WTC11 (cell line): ENCODE measurements at regions not wholly inside any gene's neighbourhood (a gene's known extent, or its start where the extent isn't known, plus 50 kb on each side); places are given as distances from the start of the nearest gene placed in this dataset.

Experiments used
- ATAC-seq: fragments of 200-7000 bp; cut with Tn5 transposase; 2 replicates; pipeline ENCODE4 v1.10.0; 2021; ENCODE audit warnings: mild to moderate bottlenecking, moderate library complexity
- CTCF ChIA-PET: fragments of 300-600 bp; sonication (Branson Sonifier 250); formaldehyde crosslinking; loops from one replicate; lab custom pipeline; 2021; ENCODE audit warnings: antibody characterized with exemption; lab: Charles Lee
- POLR2A ChIA-PET: fragments of 350-600 bp; sonication (Branson Sonifier 250); formaldehyde crosslinking; loops from one replicate; lab custom pipeline; 2021; ENCODE audit warnings: antibody characterized with exemption; lab: Charles Lee
- DNase-seq: peaks from one replicate; pipeline ENCODE4 v3.0.0; 2021; ENCODE audit warnings: low spot score
- H3K27ac Mint-ChIP-seq: 2 replicates; pipeline ENCODE4 v1.8.0; 2021; ENCODE audit warnings: mixed read lengths
- H3K27me3 Mint-ChIP-seq: 2 replicates; pipeline ENCODE4 v1.8.0; 2021; ENCODE audit warnings: low read depth, mild to moderate bottlenecking, moderate library complexity, mixed read lengths
- H3K36me3 Mint-ChIP-seq: 2 replicates; pipeline ENCODE4 v1.8.0; 2021; ENCODE audit warnings: mixed read lengths
- H3K4me1 Mint-ChIP-seq: 2 replicates; pipeline ENCODE4 v1.8.0; 2022; ENCODE audit warnings: mixed read lengths
- H3K4me3 Mint-ChIP-seq: 2 replicates; pipeline ENCODE4 v1.8.0; 2021; ENCODE audit warnings: mild to moderate bottlenecking, moderate library complexity, mixed read lengths
- H3K9me3 Mint-ChIP-seq: 2 replicates; pipeline ENCODE4 v1.8.0; 2021; ENCODE audit warnings: mixed read lengths
- ATF1 ChIP-seq: sonication (generic); formaldehyde crosslinking; IDR thresholded peaks from 2 replicates; pipeline ENCODE4 v1.8.1; 2023; ENCODE audit warnings: mild to moderate bottlenecking, moderate library complexity, missing genetic modification reagents
- CREM ChIP-seq: sonication (generic); formaldehyde crosslinking; IDR thresholded peaks from 2 replicates; pipeline ENCODE4 v1.8.1; 2022; ENCODE audit warnings: mild to moderate bottlenecking, missing genetic modification reagents, moderate library complexity
- E2F4 ChIP-seq: sonication (generic); formaldehyde crosslinking; IDR thresholded peaks from 2 replicates; pipeline ENCODE4 v1.8.1; 2022; ENCODE audit warnings: low read depth, mild to moderate bottlenecking, moderate library complexity, missing genetic modification reagents, borderline replicate concordance
- EMX1 ChIP-seq: fragments of 250-450 bp; sonication (Bioruptor Pico); IDR thresholded peaks from 2 replicates; pipeline ENCODE4 v1.8.0; 2021; ENCODE audit warnings: mild to moderate bottlenecking
- ESRRA ChIP-seq: sonication (generic); formaldehyde crosslinking; IDR thresholded peaks from 2 replicates; pipeline ENCODE4 v1.8.1; 2022; ENCODE audit warnings: mild to moderate bottlenecking, missing genetic modification reagents, borderline replicate concordance
- GTF2I ChIP-seq: fragments of 250-450 bp; sonication (Bioruptor Pico); conservative IDR thresholded peaks from 2 replicates; pipeline ENCODE4 v1.4.0; 2021; ENCODE audit warnings: mild to moderate bottlenecking
- HMGA2 ChIP-seq: fragments of 250-450 bp; sonication (Bioruptor Pico); IDR thresholded peaks from 2 replicates; pipeline ENCODE4 v1.4.0; 2021; ENCODE audit warnings: mild to moderate bottlenecking, moderate library complexity
- HMGXB4 ChIP-seq: sonication (generic); formaldehyde crosslinking; IDR thresholded peaks from 2 replicates; pipeline ENCODE4 v1.8.1; 2023; ENCODE audit warnings: mild to moderate bottlenecking, moderate library complexity, missing genetic modification reagents
- NFATC4 ChIP-seq: fragments of 250-450 bp; sonication (Bioruptor Pico); IDR thresholded peaks from 2 replicates; pipeline ENCODE4 v1.9.0; 2021; ENCODE audit warnings: mild to moderate bottlenecking
- NR2C2 ChIP-seq: sonication (generic); formaldehyde crosslinking; IDR thresholded peaks from 2 replicates; pipeline ENCODE4 v1.8.0; 2022; ENCODE audit warnings: mild to moderate bottlenecking, missing genetic modification reagents
- PRRX2 ChIP-seq: fragments of 250-450 bp; sonication (Bioruptor Pico); IDR thresholded peaks from 2 replicates; pipeline ENCODE4 v1.8.0; 2021; ENCODE audit warnings: mild to moderate bottlenecking
- SOX15 ChIP-seq: fragments of 250-450 bp; sonication (Bioruptor Pico); IDR thresholded peaks from 2 replicates; pipeline ENCODE4 v1.9.0; 2021; ENCODE audit warnings: mild to moderate bottlenecking
- TEAD1 ChIP-seq: sonication (generic); formaldehyde crosslinking; IDR thresholded peaks from 2 replicates; pipeline ENCODE4 v1.8.0; 2022; ENCODE audit warnings: mild to moderate bottlenecking, missing genetic modification reagents
- ZNF138 ChIP-seq: sonication (generic); formaldehyde crosslinking; conservative IDR thresholded peaks from 2 replicates; pipeline ENCODE4 v1.8.1; 2022; ENCODE audit warnings: mild to moderate bottlenecking, moderate library complexity, missing genetic modification reagents
- ZNF232 ChIP-seq: sonication (generic); formaldehyde crosslinking; IDR thresholded peaks from 2 replicates; pipeline ENCODE4 v1.8.0; 2022; ENCODE audit warnings: mild to moderate bottlenecking, missing genetic modification reagents
- ZNF532 ChIP-seq: fragments of 250-450 bp; sonication (Bioruptor Pico); IDR thresholded peaks from 2 replicates; pipeline ENCODE4 v1.9.0; 2021; ENCODE audit warnings: mild to moderate bottlenecking, borderline replicate concordance
- TF ChIP-seq, protein P1 (sequence below): sonication (generic); formaldehyde crosslinking; IDR thresholded peaks from 2 replicates; pipeline ENCODE4 v1.8.0; 2022; ENCODE audit warnings: mild to moderate bottlenecking, missing genetic modification reagents

GRCh38 chr9:82202808-82203207 is 214.2 kb downstream of the SPATA31D1 start:
- DNase-seq (no peak), ATAC-seq (no peak)
- CTCF ChIA-PET, result no interaction called here
- no peak overlapping the region for H3K4me3 Mint-ChIP-seq
- H3K36me3 Mint-ChIP-seq, result no peaks in the 10 kb centered on the region
- H3K9me3 Mint-ChIP-seq, result 0 out of 2 replicates have a peak, but pooled peaks cover 4% of the 10 kb centered on the region
- H3K4me1 Mint-ChIP-seq, result peaks cover 30% of the 10 kb centered on the region
- H3K27me3 Mint-ChIP-seq, result no peaks in the 10 kb centered on the region
- TF ChIP-seq ZNF138 (CRISPR knock-in tag) (no peak), HMGXB4 (CRISPR knock-in tag) (no peak), EMX1 (no peak), NFATC4 (no peak), ESRRA (CRISPR knock-in tag) (no peak), GTF2I (CRISPR knock-in tag) (no peak), CREM (CRISPR knock-in tag) (no peak)
- H3K27ac Mint-ChIP-seq, result no peak overlapping the region
- POLR2A ChIA-PET, result no interaction called here

GRCh38 chr9:82206490-82206889 is 217.9 kb downstream of the SPATA31D1 start:
- no peak for DNase-seq
- H3K4me3 Mint-ChIP-seq, result no peak overlapping the region
- peaks cover 13% of the 10 kb centered on the region for H3K4me1 Mint-ChIP-seq
- H3K9me3 Mint-ChIP-seq, result 0 out of 2 replicates have a peak, but pooled peaks cover 3% of the 10 kb centered on the region
- ChIA-PET POLR2A (no interaction called here), CTCF (no interaction called here)
- ATAC-seq, result no peak
- no peaks in the 10 kb centered on the region for H3K27me3 Mint-ChIP-seq
- no peak overlapping the region for H3K27ac Mint-ChIP-seq
- TF ChIP-seq ZNF532 (CRISPR knock-in tag) (no peak), ATF1 (CRISPR knock-in tag) (no peak)
- TF ChIP-seq, all 79 proteins: peak for 0
- no peaks in the 10 kb centered on the region for H3K36me3 Mint-ChIP-seq

DNA sequence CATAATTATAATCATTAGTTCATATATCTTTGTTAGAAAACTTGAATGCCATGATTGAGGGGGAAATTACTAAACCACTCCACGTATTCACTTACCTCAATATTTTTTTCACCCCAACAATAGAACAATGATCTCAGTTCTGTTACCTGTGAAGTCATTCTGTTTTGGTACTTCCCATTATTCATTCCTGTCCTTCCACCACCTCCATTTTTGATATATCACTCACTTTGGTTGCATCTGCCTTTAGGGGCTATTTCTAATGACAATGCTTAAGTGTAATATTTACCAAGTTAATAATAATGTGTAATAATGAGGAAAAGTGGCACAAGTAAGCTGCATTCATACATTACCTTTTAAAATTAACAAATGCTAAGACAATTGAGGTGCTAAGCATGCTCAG is 218.4 kb downstream of the SPATA31D1 start:
- no peak overlapping the region for H3K27ac Mint-ChIP-seq
- no peaks in the 10 kb centered on the region for H3K36me3 Mint-ChIP-seq
- no peak overlapping the region for H3K4me3 Mint-ChIP-seq
- ChIA-PET CTCF (no interaction called here), POLR2A (no interaction called here)
- H3K9me3 Mint-ChIP-seq, result 0 out of 2 replicates have a peak, but pooled peaks cover 3% of the 10 kb centered on the region
- no peaks in the 10 kb centered on the region for H3K27me3 Mint-ChIP-seq
- DNase-seq (no peak), ATAC-seq (no peak)
- H3K4me1 Mint-ChIP-seq, result peaks cover 13% of the 10 kb centered on the region
- no peak for TF ChIP-seq ZNF232

DNA sequence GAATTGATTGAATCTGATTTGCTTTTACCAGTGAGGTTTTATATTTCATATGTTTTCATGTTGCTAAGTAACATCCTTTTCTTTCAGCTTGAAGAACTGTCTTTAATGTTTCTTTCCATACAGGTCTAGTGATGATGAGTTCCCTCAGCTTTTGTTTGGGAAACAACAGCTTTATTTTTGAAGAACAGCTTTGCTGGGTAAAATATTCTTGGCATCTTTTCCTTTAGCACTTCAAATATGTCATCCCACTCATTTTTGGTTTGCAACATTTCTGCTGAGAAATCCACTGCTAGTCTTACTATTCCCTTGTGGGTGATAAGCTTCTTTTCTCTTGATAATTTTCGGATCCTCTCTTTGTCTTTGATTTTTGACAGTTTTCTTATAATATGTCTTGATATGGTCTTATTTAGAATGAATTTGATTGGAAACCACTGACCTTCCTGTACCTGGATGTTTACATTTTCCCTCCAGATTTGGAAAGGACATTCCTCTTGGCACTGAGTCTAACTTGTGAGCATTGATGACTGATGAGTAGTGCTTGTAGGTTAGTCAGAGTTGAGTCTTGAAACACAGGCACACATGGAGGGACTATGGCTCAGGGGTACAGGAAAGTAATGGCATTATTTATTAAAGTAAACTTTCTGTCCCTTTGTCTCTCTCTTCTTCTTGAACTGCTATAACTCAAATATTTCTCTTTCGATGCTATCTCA is 220.3 kb downstream of the SPATA31D1 start:
- ATAC-seq (no peak), DNase-seq (no peak)
- H3K4me3 Mint-ChIP-seq, result no peak overlapping the region
- no peak overlapping the region for H3K27ac Mint-ChIP-seq
- H3K36me3 Mint-ChIP-seq, result no peaks in the 10 kb centered on the region
- peaks cover 13% of the 10 kb centered on the region for H3K4me1 Mint-ChIP-seq
- H3K27me3 Mint-ChIP-seq, result no peaks in the 10 kb centered on the region
- peaks cover 13% of the 10 kb centered on the region; the same call in 1 of the 2 replicates for H3K9me3 Mint-ChIP-seq
- ChIA-PET CTCF (no interaction called here), POLR2A (no interaction called here)
- TF ChIP-seq ESRRA (CRISPR knock-in tag) (no peak), PRRX2 (CRISPR knock-in tag) (no peak), SOX15 (CRISPR knock-in tag) (no peak), HMGA2 (CRISPR knock-in tag) (no peak), TEAD1 (CRISPR knock-in tag) (no peak), HMGXB4 (CRISPR knock-in tag) (no peak), GTF2I (CRISPR knock-in tag) (no peak), NR2C2 (CRISPR knock-in tag) (no peak), E2F4 (CRISPR knock-in tag) (no peak)
- TF ChIP-seq, protein P1, sequence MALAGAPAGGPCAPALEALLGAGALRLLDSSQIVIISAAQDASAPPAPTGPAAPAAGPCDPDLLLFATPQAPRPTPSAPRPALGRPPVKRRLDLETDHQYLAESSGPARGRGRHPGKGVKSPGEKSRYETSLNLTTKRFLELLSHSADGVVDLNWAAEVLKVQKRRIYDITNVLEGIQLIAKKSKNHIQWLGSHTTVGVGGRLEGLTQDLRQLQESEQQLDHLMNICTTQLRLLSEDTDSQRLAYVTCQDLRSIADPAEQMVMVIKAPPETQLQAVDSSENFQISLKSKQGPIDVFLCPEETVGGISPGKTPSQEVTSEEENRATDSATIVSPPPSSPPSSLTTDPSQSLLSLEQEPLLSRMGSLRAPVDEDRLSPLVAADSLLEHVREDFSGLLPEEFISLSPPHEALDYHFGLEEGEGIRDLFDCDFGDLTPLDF (CRISPR knock-in tag), result no peak
